Endothelial cell of umbilical vein (primary cell): ENCODE measurements at regions not wholly inside any gene's neighbourhood (a gene's known extent, or its start where the extent isn't known, plus 50 kb on each side); places are given as distances from the start of the nearest gene placed in this dataset.

Source experiments
- CTCF ChIP-seq, 2 donors: IDR thresholded peaks; 1 replicate in 1 of 2; 2 replicates in 1 of 2; pipeline ENCODE4 v1.5.1; 2011; ENCODE audit warnings: low read length in 2 of 2, mild to moderate bottlenecking in 2 of 2, moderate library complexity in 2 of 2, control low read depth in 1 of 2, inconsistent platforms in 1 of 2, low read depth in 1 of 2; ENCODE audit not compliant: insufficient read depth in 1 of 2; ENCODE audit errors: extremely low read depth in 1 of 2
- EZH2 ChIP-seq: IDR thresholded peaks from 2 replicates; pipeline ENCODE4 v1.6.1; 2012; ENCODE audit warnings: borderline replicate concordance, low read depth, mild to moderate bottlenecking, moderate library complexity, low read length, inconsistent platforms; ENCODE audit not compliant: severe bottlenecking
- JUN ChIP-seq: IDR thresholded peaks from 2 replicates; pipeline ENCODE4 v1.6.1; 2011; ENCODE audit warnings: borderline replicate concordance, low read depth; ENCODE audit not compliant: insufficient read length, insufficient read depth
- MAX ChIP-seq: IDR thresholded peaks from 2 replicates; pipeline ENCODE4 v1.6.1; 2011; ENCODE audit not compliant: insufficient read depth, insufficient read length
- MYC ChIP-seq: IDR thresholded peaks from one replicate; pipeline ENCODE4 v1.6.1; 2011; ENCODE audit warnings: mild to moderate bottlenecking, low read depth, low read length
- POLR2A ChIP-seq: IDR thresholded peaks from 2 replicates; pipeline ENCODE4 v1.6.1; 2012; ENCODE audit warnings: low read depth, mild to moderate bottlenecking, control low read depth, low read length

GRCh38 chr3:30268288-30268687 is 338.1 kb upstream of the TGFBR2 start:
- TF ChIP-seq CTCF (IDR thresholded peaks at IDR 0.05; ENCODE audit: extremely low read depth in 1 of 2, insufficient read depth in 1 of 2, low read depth in 1 of 2, low read length in 2 of 2) = no peak
- no peak for TF ChIP-seq MYC
- no peak for TF ChIP-seq JUN
- no peak for TF ChIP-seq EZH2
- no peak for TF ChIP-seq POLR2A
- TF ChIP-seq MAX = no peak
